DMS 273 treated with DMSO at 0.1 percent for 48 hours (cell line): ENCODE measurements at regions not wholly inside any gene's neighbourhood (a gene's known extent, or its start where the extent isn't known, plus 50 kb on each side); places are given as distances from the start of the nearest gene placed in this dataset.
"Not testable (repeated sequence)": the region's sequence is repeated elsewhere in the genome, so short reads cannot be mapped to it uniquely, and the experiment has no call there.

ENCODE experiments used
- DNase-seq: peaks from one replicate; lab custom pipeline; 2025; lab: John Stamatoyannopoulos, UW

GRCh38 chr13:78540058-78540457, 63.3 kb downstream of the POU4F1 start:
- DNase-seq, result no peak

- DNase-seq, result not testable (repeated sequence)
These were observed 77.3 kb downstream of the POU4F1 start for GRCh38 chr13:78526044-78526443.

GRCh38 chr13:78524936-78525335, 78.4 kb downstream of the POU4F1 start:
- no peak for DNase-seq

- DNase-seq, result no peak
These were observed 82.3 kb downstream of the POU4F1 start for GRCh38 chr13:78521091-78521490.

GRCh38 chr13:78520425-78520824, 82.9 kb downstream of the POU4F1 start:
- DNase-seq, result no peak

- not testable (repeated sequence) for DNase-seq
These were observed 84.9 kb downstream of the POU4F1 start for GRCh38 chr13:78518482-78518881.

- no peak for DNase-seq
These were observed 103.5 kb downstream of the POU4F1 start for GRCh38 chr13:78499802-78500201.

- no peak for DNase-seq
These were observed 105.5 kb downstream of the POU4F1 start for GRCh38 chr13:78497702-78498355.

DNA sequence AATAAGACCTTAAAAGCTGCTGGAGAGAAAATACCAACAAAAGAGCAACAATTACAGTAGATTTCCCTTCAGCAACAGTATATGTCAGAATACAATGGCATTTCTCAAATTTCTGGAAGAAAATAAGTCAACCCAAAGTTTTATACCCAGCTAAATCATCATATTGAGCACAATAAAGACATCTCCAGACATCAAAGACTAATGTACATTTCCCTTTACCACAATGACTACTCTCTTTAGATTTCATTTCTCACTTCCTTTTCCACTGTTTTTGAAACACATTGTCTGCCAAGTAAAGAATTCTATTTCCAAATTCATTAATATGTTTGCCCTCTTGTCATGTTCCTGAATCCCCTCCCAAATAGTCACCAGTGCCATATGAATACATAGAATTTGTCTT, 111.4 kb downstream of the POU4F1 start:
- DNase-seq, result no peak

DNA sequence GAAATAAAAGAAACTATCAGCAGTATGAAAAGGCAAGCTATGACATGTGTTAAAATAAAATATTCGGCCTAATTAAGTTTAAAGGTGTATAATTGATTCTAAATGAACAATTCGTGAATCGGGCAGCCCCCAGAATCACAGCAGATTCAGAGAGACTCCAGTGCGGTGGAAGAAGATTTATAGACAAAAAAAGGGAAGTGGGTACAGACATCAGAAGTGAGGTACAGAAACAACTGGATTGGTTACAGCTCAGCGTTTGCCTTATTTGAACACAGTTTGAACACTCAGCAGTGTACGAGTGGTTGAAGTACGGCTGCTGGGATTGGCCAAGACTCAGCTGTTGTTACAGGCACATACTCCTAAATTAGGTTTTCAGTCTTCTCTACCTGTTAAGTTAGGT, 113.1 kb downstream of the POU4F1 start:
- DNase-seq, result not testable (repeated sequence)

GRCh38 chr13:78487707-78488106, 115.6 kb downstream of the POU4F1 start:
- DNase-seq, result no peak

DNA sequence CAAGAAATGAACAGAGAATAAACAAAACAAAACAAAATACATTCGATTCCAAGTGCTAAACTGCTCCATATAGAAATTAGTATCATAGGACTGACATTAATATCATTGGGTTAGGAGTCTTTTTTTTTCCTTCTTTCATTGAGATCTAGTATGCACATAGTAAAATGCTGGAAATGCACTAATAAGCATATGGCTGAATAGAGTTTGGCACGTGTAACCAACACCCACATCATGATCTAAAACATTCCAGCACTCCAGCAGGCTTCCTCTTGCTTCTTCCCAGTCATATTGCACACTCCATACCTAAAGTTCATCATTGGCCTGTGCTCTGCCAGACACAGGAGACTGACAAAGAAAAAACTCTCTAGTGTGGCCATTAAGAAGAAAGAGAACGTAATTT, 117.5 kb downstream of the POU4F1 start:
- DNase-seq, result no peak

GRCh38 chr13:78478183-78478582, 125.2 kb downstream of the POU4F1 start:
- no peak for DNase-seq

- DNase-seq, result no peak
These were observed 126.4 kb downstream of the POU4F1 start for GRCh38 chr13:78476910-78477309.

DNA sequence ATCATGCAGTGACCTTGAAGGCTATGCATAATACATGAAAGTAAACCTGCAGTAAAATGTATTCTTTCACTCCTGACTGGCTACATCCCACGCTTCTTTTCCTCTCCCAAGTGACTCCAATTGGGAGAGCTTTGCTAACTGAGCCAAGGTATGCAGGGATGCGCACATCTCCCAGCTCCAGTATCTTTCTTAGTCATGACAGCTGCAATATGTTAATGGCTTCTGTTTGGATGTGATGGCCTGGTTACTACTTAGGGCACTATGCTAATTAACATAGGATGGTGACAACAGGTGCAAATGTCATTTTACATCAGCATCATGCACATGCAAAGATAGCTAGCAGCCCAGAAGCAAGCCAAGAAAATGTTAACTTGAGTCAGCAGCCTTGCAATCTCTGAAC, 134.7 kb downstream of the POU4F1 start:
- no peak for DNase-seq

DNA sequence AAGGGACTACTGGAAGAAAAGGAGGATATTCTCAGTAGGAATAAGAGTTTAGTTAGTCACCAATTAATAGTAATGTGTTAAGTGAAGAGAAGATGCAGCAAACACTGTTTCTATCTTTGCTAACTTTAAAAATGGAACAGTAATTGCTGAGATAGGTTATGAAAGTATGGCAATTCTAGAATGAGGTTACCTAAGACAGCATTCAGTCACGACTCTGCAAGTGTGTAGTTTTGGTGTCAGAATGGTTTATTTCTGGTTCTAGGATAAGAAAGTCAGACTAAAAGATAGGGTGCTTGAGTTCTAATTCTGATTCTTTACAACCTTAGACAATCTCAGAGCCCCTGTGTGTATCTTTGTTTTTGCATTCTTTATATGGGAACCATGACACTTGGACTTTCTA, 138.1 kb downstream of the POU4F1 start:
- DNase-seq, result no peak

DNA sequence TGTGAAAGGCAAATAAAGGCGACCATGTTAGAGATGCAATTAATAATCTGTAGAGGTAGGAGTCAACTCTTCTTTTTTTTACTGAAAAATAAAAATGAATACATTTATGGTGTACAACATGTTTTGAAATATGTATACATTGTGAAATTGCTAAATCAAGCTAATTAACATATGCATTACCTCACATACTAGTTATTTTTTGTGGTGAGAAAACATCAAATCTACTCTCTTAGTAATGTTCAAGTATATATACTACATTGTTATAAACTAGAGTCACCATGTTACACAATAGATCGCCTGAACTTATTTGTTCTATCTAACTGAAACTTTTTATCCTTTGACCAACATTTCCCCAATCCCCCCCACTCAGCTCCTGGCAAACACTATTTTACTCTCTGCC, 143.2 kb downstream of the POU4F1 start:
- no peak for DNase-seq

DNA sequence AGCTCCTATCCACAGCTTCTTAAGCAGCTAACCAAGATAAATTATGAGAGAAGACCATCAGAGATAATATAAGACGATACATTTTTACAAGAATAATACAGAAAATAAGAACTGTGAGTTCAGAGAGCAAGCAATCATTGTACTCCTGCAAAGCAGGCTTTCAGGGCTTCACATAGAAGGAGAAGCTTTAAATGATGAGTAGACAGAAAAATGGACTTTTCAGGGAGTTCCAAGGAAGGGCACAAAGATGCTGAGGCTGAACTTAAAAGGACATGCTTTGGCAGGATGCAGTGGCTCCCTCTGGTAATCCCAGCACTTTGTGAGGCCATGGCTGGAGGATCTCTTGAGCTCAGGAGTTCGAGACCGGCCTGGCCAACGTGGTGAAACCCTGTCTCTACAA, 159.5 kb downstream of the POU4F1 start:
- DNase-seq, result no peak

DNA sequence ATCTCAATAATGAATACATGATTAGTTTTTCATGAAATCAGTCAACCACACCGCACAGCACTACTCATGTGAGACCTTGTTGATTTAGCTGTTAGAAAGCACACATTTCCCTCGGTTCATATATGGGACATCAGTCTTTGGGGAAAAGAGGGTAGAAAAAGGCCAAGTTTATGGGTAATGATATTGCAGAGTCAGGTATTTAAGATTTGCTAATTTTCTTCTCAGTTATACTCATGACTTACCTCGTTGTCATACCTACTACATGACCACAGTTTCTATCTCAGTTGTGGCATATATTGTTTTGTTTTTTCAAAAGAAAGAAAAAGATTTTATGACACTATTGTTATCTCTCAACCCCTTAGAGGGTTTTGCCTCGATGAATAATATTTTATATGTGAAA, 165.6 kb downstream of the POU4F1 start:
- no peak for DNase-seq

- no peak for DNase-seq
These were observed 167.0 kb downstream of the POU4F1 start for GRCh38 chr13:78436311-78436710.

DNA sequence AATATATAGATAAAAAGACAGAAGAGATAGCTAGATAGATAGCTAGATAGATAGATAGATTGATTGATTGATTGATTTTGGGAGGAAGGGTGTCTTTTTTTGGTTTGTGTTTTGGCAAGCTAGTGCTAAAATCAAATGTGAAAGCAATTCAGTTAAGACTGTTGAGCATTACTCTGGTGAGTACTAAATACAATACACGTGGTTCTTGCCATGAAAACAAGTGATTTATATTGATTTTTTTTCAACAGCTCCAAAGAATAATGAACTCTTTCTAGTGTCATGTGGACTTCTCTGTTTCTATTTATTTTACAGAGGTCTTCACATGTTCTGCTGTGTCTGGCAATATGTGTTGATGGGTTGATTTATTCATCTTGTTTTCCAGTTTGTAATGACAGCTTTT, 172.0 kb downstream of the POU4F1 start:
- DNase-seq, result no peak

DNA sequence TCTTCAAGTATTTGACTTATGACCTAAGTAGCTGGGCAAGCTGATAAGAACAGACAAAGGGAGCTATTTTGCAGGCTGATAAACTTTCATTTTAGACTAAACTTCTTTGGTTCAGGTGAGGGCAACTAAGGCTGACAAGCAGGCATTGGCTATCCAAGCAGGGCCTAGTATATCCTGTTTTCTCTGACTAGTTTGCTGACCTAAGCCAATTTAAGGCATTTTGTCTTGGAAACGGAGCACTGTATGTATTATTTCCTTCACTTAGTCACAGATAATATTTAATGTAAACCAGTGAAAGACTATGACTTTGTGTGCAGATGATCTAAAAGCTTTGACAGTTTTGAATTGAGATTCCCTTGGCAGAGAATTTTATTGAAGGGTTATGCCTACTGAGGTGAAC, 172.5 kb downstream of the POU4F1 start:
- DNase-seq, result no peak

- DNase-seq, result no peak
These were observed 173.1 kb downstream of the POU4F1 start for GRCh38 chr13:78430166-78430791.

DNA sequence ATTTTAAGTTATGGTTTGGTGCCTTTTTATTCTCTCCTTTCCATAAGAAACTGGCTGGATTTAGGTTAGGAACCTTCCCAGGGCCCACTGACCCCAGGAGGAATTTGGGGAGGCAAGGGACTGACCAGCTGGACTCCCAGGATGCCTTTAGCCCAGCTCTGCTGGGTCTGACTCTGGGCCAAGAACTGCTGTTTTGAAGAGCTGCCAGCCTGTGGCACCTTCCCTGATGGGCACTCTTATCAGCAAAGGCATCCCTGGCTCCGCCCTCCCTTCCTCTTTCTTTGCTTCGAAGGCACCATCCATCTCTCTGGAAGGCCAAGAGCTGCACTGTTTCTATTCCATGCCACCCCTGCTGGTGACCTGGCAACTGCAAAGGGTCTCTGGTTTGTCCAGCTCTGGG, 174.7 kb downstream of the POU4F1 start:
- DNase-seq, result no peak
